ENCODE measurements at regions not wholly inside any gene's neighbourhood (a gene's known extent, or its start where the extent isn't known, plus 50 kb on each side); places are given as distances from the start of the nearest gene placed in this dataset.

GRCh38 chr3:72276806-72277205 lies 491.9 kb upstream of the PROK2 start:
- no peak for TF ChIP-seq CTCF (IDR thresholded peaks at IDR 0.05)

- no peak for TF ChIP-seq CTCF (IDR thresholded peaks at IDR 0.05)
These were observed 490.4 kb upstream of the PROK2 start for GRCh38 chr3:72275331-72275751.

GRCh38 chr3:72274493-72275330 lies 489.8 kb upstream of the PROK2 start:
- no peak for TF ChIP-seq CTCF (IDR thresholded peaks at IDR 0.05)

- TF ChIP-seq CTCF (IDR thresholded peaks at IDR 0.05) = no peak
These were observed 488.7 kb upstream of the PROK2 start for GRCh38 chr3:72273615-72274014.

- TF ChIP-seq CTCF (IDR thresholded peaks at IDR 0.05) = no peak
These were observed 487.4 kb upstream of the PROK2 start for GRCh38 chr3:72272356-72272755.

GRCh38 chr3:72271923-72272322 lies 487.0 kb upstream of the PROK2 start:
- no peak for TF ChIP-seq CTCF (IDR thresholded peaks at IDR 0.05)

- no peak for TF ChIP-seq CTCF (IDR thresholded peaks at IDR 0.05)
These were observed 486.3 kb upstream of the PROK2 start for GRCh38 chr3:72271216-72271615.
